HCT116 (cell line): ENCODE measurements at regions not wholly inside any gene's neighbourhood (a gene's known extent, or its start where the extent isn't known, plus 50 kb on each side); places are given as distances from the start of the nearest gene placed in this dataset.

ENCODE experiments used
- ATAC-seq: fragments of 200-7000 bp; cut with Tn5 transposase; 2 replicates; pipeline ENCODE4 v1.9.1; 2020; ENCODE audit warnings: mild to moderate bottlenecking, moderate library complexity
- BruUV-seq: library from RNA; stranded (reverse); fragments of 400-500 nt; replicated peaks from 2 replicates; lab custom pipeline; 2021; lab: Mats Ljungman, UMichigan
- CTCF ChIA-PET: fragments of 300-600 bp; sonication (Branson Sonifier 250); formaldehyde crosslinking; loops from one replicate; lab custom pipeline; 2021; ENCODE audit warnings: antibody characterized with exemption; lab: Charles Lee
- POLR2A ChIA-PET: fragments of 300-600, 350-600 bp; sonication (Branson Sonifier 250); formaldehyde crosslinking; loops from one replicate; lab custom pipeline; 2021; ENCODE audit warnings: antibody characterized with exemption; lab: Charles Lee
- RAD21 ChIA-PET, 2 experiments: fragments of 300-600 bp; sonication (Branson Sonifier 250); formaldehyde crosslinking; loops; one replicate each; lab custom pipeline; 2023; ENCODE audit warnings: low total read pairs in 2 of 2; ENCODE audit not compliant: uncharacterized antibody in 2 of 2, unreplicated experiment in 2 of 2, low non-redundant PET in 1 of 2; lab: Charles Lee
- DNase-seq: peaks from one replicate; pipeline ENCODE4 v3.0.0-alpha.2; 2010; ENCODE audit warnings: low read depth, low spot score
- H2AFZ ChIP-seq: fragments of 200-600 bp; shearing (Covaris generic), sonication (generic); 2 replicates; pipeline ENCODE4 v1.6.1; 2017; ENCODE audit warnings: low read depth, mixed run types, mixed read lengths, antibody characterized with exemption, low read length; ENCODE audit not compliant: poor library complexity, severe bottlenecking
- H3K27ac ChIP-seq: 2 replicates; pipeline ENCODE4 v1.5.1; 2012; ENCODE audit warnings: low read depth, low read length
- H3K27me3 ChIP-seq: fragments of 200-600 bp; sonication (generic); 2 replicates; pipeline ENCODE4 v1.6.1; 2016; ENCODE audit warnings: mixed run types, low read length, mixed read lengths; ENCODE audit not compliant: insufficient read depth
- H3K36me3 ChIP-seq, 2 experiments: fragments of 200-500 bp in 1 of 2; fragments of 200-600 bp in 1 of 2; sonication (Bioruptor generic) in 1 of 2; sonication (generic) in 1 of 2; 2 replicates each; pipeline versions ENCODE4 v1.5.1 to v1.6.1; 2014 to 2016; ENCODE audit warnings: low read length in 2 of 2, inconsistent platforms in 1 of 2, mixed read lengths in 1 of 2, mixed run types in 1 of 2; ENCODE audit not compliant: insufficient read depth in 2 of 2, control insufficient read depth in 1 of 2
- H3K4me1 ChIP-seq, 2 experiments: fragments of 200-600 bp in 1 of 2; sonication (generic) in 1 of 2; 2 replicates each; pipeline versions ENCODE4 v1.5.1 to v1.6.1; 2012 to 2017; ENCODE audit warnings: low read length in 2 of 2, inconsistent platforms in 1 of 2, mild to moderate bottlenecking in 1 of 2, mixed read lengths in 1 of 2, mixed run types in 1 of 2, moderate library complexity in 1 of 2; ENCODE audit not compliant: insufficient read depth in 2 of 2, control insufficient read depth in 1 of 2
- H3K4me2 ChIP-seq: fragments of 200-600 bp; sonication (generic); 2 replicates; pipeline ENCODE4 v1.6.1; 2017; ENCODE audit warnings: mixed run types, low read length, mixed read lengths
- H3K4me3 ChIP-seq, 2 experiments: fragments of 200-600 bp in 1 of 2; sonication (generic) in 1 of 2; replicated peaks in 1 of 2; 2 replicates each; pipeline ENCODE4 v1.5.1; 2011 to 2016; ENCODE audit warnings: low read length in 2 of 2, control low read depth in 1 of 2, low read depth in 1 of 2, mild to moderate bottlenecking in 1 of 2, mixed read lengths in 1 of 2, mixed run types in 1 of 2
- H3K79me2 ChIP-seq: fragments of 200-600 bp; sonication (generic); 2 replicates; pipeline ENCODE4 v1.6.1; 2017; ENCODE audit warnings: mild to moderate bottlenecking, mixed run types, low read length, moderate library complexity, mixed read lengths; ENCODE audit not compliant: insufficient read depth
- H3K9ac ChIP-seq: fragments of 200-600 bp; sonication (generic); 2 replicates; pipeline ENCODE4 v1.6.1; 2016; ENCODE audit warnings: low read length, mixed read lengths
- H3K9me2 ChIP-seq: fragments of 200-600 bp; sonication (generic), shearing (Covaris generic); 2 replicates; pipeline ENCODE4 v1.6.1; 2017; ENCODE audit warnings: mixed run types, mild to moderate bottlenecking, moderate library complexity; ENCODE audit not compliant: insufficient read depth
- H3K9me3 ChIP-seq, 2 experiments: fragments of 200-500 bp in 1 of 2; fragments of 200-600 bp in 1 of 2; sonication (Bioruptor generic) in 1 of 2; sonication (generic) in 1 of 2; 2 replicates each; pipeline ENCODE4 v1.6.1; 2014 to 2017; ENCODE audit warnings: low read length in 2 of 2, mixed read lengths in 2 of 2, inconsistent platforms in 1 of 2, low read depth in 1 of 2, mild to moderate bottlenecking in 1 of 2, mixed run types in 1 of 2, moderate library complexity in 1 of 2; ENCODE audit not compliant: control insufficient read depth in 1 of 2, insufficient read depth in 1 of 2
- H4K20me1 ChIP-seq: fragments of 200-600 bp; sonication (generic), shearing (Covaris generic); 2 replicates; pipeline ENCODE4 v1.6.1; 2017; ENCODE audit warnings: mixed run types, mild to moderate bottlenecking, moderate library complexity; ENCODE audit not compliant: insufficient read depth
- CBX3 ChIP-seq: IDR thresholded peaks from 2 replicates; pipeline ENCODE4 v1.6.1; 2012; ENCODE audit warnings: low read depth
- CEBPB ChIP-seq: IDR thresholded peaks from 2 replicates; pipeline ENCODE4 v1.6.1; 2012; ENCODE audit warnings: low read depth
- CTCF ChIP-seq, 3 experiments: fragments of 200-600 bp in 1 of 3; sonication (generic) in 1 of 3; IDR thresholded peaks in 2 of 3; conservative IDR thresholded peaks in 1 of 3; 2 replicates each; pipeline ENCODE4 v1.5.1; 2012 to 2017; ENCODE audit warnings: low read depth in 2 of 3, low read length in 2 of 3, antibody characterized with exemption in 1 of 3, borderline replicate concordance in 1 of 3, control low read depth in 1 of 3, mild to moderate bottlenecking in 1 of 3, mixed read lengths in 1 of 3, mixed run types in 1 of 3, moderate library complexity in 1 of 3; ENCODE audit not compliant: insufficient read depth in 1 of 3
- EGR1 ChIP-seq: IDR thresholded peaks from 2 replicates; pipeline ENCODE4 v1.6.1; 2012; ENCODE audit warnings: low read depth
- ELF1 ChIP-seq: IDR thresholded peaks from 2 replicates; pipeline ENCODE4 v1.6.1; 2012; ENCODE audit warnings: low read depth, borderline replicate concordance
- EZH2 ChIP-seq: fragments of 200-600 bp; sonication (generic); IDR thresholded peaks from 2 replicates; pipeline ENCODE4 v1.6.1; 2017; ENCODE audit warnings: antibody characterized with exemption, mixed run types
- EZH2phosphoT487 ChIP-seq: fragments of 200-600 bp; IDR thresholded peaks from 2 replicates; pipeline ENCODE4 v1.6.1; 2018; ENCODE audit warnings: antibody characterized with exemption, borderline replicate concordance
- FOSL1 ChIP-seq: IDR thresholded peaks from 2 replicates; pipeline ENCODE4 v1.6.1; 2012; ENCODE audit warnings: low read depth
- JUND ChIP-seq: IDR thresholded peaks from 2 replicates; pipeline ENCODE4 v1.6.1; 2012
- POLR2AphosphoS5 ChIP-seq: IDR thresholded peaks from 2 replicates; pipeline ENCODE4 v1.6.1; 2011; ENCODE audit warnings: mild to moderate bottlenecking, low read depth, low read length, moderate library complexity
- RAD21 ChIP-seq: IDR thresholded peaks from 2 replicates; pipeline ENCODE4 v1.6.1; 2012; ENCODE audit warnings: low read depth, mild to moderate bottlenecking
- SIN3A ChIP-seq: IDR thresholded peaks from 2 replicates; pipeline ENCODE4 v1.6.1; 2012; ENCODE audit warnings: low read depth
- SP1 ChIP-seq: IDR thresholded peaks from 2 replicates; pipeline ENCODE4 v1.6.1; 2012; ENCODE audit warnings: low read depth
- SRF ChIP-seq: IDR thresholded peaks from 2 replicates; pipeline ENCODE4 v1.6.1; 2012; ENCODE audit warnings: low read depth
- TCF7L2 ChIP-seq: IDR thresholded peaks from 2 replicates; pipeline ENCODE4 v1.7.0; 2011; ENCODE audit warnings: borderline replicate concordance, inconsistent platforms; ENCODE audit not compliant: insufficient read depth, insufficient read length; ENCODE audit errors: extremely low read depth
- YY1 ChIP-seq: IDR thresholded peaks from 2 replicates; pipeline ENCODE4 v1.6.1; 2011; ENCODE audit warnings: low read length, low read depth, moderate library complexity, mild to moderate bottlenecking; ENCODE audit not compliant: insufficient replicate concordance; ENCODE audit errors: extremely low read depth
- ZFX ChIP-seq: fragments of 450-650 bp; IDR thresholded peaks from 2 replicates; pipeline ENCODE4 v1.6.1; 2017
- ZNF274 ChIP-seq: fragments of 200-500 bp; sonication (Bioruptor generic); IDR thresholded peaks from 2 replicates; pipeline ENCODE4 v1.6.1; 2014; ENCODE audit warnings: mild to moderate bottlenecking, low read depth, low read length, inconsistent platforms
- intact Hi-C: fragments of 100-400 bp; cut with micrococcal nuclease; formaldehyde crosslinking; loops from 2 replicates; pipeline ENCODE4 v1.10.0; 2022
- TF ChIP-seq, protein P1 (sequence below): IDR thresholded peaks from 2 replicates; pipeline ENCODE4 v1.6.1; 2012; ENCODE audit warnings: low read depth
- TF ChIP-seq, protein P2 (sequence below): IDR thresholded peaks from 2 replicates; pipeline ENCODE4 v1.6.1; 2011; ENCODE audit warnings: mild to moderate bottlenecking, low read length, moderate library complexity; ENCODE audit not compliant: insufficient replicate concordance; ENCODE audit errors: extremely low read depth

DNA sequence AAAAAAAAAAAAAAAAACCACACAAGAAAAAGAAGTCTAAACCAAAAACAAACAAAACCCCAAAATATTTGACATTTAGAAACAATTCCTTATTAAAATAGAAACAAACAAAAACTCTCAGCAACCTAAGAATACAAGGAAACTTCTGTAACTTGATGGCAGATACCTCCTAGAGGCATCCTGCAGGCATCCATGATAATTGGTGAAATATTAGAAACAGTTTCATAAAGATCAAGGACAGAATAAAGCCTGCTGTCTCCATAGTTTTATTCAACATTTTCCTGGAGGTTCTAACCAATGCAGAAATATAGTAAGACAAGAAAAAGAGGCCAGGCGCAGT lies 63.0 kb upstream of the TRPM1 start:
- no peak overlapping the region for H3K27ac ChIP-seq
- H3K27me3 ChIP-seq = no peaks in the 10 kb centered on the region
- DNase-seq (no peak), ATAC-seq (no peak)
- intact Hi-C loops = no loop called here
- no peaks in the 10 kb centered on the region for H3K36me3 ChIP-seq
- no peak overlapping the region for H3K9ac ChIP-seq
- H3K4me2 ChIP-seq = no peak overlapping the region
- POLR2A ChIA-PET = no interaction called here
- RAD21 ChIA-PET = no interaction called here
- no peak overlapping the region for H3K4me3 ChIP-seq
- H3K4me1 ChIP-seq = peaks cover 0 to 9% of the 10 kb centered on the region in 2 experiments; a peak in 2 of 4 replicates
- H3K9me2 ChIP-seq = no peaks in the 10 kb centered on the region
- no TSS peak for BruUV-seq
- CTCF ChIA-PET = no interaction called here
- H3K79me2 ChIP-seq = no peaks in the 10 kb centered on the region
- TF ChIP-seq ELF1 (no peak), POLR2AphosphoS5 (no peak), ZFX (no peak), JUND (no peak), CEBPB (no peak), CTCF (IDR thresholded peaks at IDR 0.05 in 2 of 3, conservative IDR thresholded peaks at IDR 0.05 in 1 of 3; ENCODE audit: borderline replicate concordance in 1 of 3, insufficient read depth in 1 of 3, low read depth in 2 of 3, low read length in 2 of 3) (no peak), EZH2 (no peak), CBX3 (no peak), SRF (no peak), EGR1 (no peak), SP1 (no peak), SIN3A (no peak), RAD21 (no peak), TCF7L2 (no peak), EZH2phosphoT487 (no peak), YY1 (no peak), ZNF274 (no peak), FOSL1 (no peak)
- TF ChIP-seq, protein P1, sequence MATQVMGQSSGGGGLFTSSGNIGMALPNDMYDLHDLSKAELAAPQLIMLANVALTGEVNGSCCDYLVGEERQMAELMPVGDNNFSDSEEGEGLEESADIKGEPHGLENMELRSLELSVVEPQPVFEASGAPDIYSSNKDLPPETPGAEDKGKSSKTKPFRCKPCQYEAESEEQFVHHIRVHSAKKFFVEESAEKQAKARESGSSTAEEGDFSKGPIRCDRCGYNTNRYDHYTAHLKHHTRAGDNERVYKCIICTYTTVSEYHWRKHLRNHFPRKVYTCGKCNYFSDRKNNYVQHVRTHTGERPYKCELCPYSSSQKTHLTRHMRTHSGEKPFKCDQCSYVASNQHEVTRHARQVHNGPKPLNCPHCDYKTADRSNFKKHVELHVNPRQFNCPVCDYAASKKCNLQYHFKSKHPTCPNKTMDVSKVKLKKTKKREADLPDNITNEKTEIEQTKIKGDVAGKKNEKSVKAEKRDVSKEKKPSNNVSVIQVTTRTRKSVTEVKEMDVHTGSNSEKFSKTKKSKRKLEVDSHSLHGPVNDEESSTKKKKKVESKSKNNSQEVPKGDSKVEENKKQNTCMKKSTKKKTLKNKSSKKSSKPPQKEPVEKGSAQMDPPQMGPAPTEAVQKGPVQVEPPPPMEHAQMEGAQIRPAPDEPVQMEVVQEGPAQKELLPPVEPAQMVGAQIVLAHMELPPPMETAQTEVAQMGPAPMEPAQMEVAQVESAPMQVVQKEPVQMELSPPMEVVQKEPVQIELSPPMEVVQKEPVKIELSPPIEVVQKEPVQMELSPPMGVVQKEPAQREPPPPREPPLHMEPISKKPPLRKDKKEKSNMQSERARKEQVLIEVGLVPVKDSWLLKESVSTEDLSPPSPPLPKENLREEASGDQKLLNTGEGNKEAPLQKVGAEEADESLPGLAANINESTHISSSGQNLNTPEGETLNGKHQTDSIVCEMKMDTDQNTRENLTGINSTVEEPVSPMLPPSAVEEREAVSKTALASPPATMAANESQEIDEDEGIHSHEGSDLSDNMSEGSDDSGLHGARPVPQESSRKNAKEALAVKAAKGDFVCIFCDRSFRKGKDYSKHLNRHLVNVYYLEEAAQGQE = no peak
- TF ChIP-seq, protein P2, sequence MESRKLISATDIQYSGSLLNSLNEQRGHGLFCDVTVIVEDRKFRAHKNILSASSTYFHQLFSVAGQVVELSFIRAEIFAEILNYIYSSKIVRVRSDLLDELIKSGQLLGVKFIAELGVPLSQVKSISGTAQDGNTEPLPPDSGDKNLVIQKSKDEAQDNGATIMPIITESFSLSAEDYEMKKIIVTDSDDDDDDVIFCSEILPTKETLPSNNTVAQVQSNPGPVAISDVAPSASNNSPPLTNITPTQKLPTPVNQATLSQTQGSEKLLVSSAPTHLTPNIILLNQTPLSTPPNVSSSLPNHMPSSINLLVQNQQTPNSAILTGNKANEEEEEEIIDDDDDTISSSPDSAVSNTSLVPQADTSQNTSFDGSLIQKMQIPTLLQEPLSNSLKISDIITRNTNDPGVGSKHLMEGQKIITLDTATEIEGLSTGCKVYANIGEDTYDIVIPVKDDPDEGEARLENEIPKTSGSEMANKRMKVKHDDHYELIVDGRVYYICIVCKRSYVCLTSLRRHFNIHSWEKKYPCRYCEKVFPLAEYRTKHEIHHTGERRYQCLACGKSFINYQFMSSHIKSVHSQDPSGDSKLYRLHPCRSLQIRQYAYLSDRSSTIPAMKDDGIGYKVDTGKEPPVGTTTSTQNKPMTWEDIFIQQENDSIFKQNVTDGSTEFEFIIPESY = no peak
- TF ChIP-seq, all 23 proteins: peak for 0
- Histone ChIP-seq H3K9me3 (no peaks in the 10 kb centered on the region), H2AFZ (no peak overlapping the region), H4K20me1 (no peaks in the 10 kb centered on the region)
